ENCODE measurements at regions not wholly inside any gene's neighbourhood (a gene's known extent, or its start where the extent isn't known, plus 50 kb on each side); places are given as distances from the start of the nearest gene placed in this dataset.
"Not testable (repeated sequence)": the region's sequence is repeated elsewhere in the genome, so short reads cannot be mapped to it uniquely, and the experiment has no call there.

- TF ChIP-seq CTCF (IDR thresholded peaks at IDR 0.05; ENCODE audit: borderline replicate concordance, insufficient read depth, low read depth, low read length), result no peak
- no peak overlapping the region for H3K4me3 ChIP-seq (ENCODE audit: low read depth, low read length)
These were observed 357.6 kb downstream of the SHANK2 start for GRCh38 chr11:70894566-70895365.

- H3K4me3 ChIP-seq (ENCODE audit: low read depth, low read length), result no peak overlapping the region
- no peak for TF ChIP-seq CTCF (IDR thresholded peaks at IDR 0.05; ENCODE audit: borderline replicate concordance, insufficient read depth, low read depth, low read length)
These were observed 357.1 kb downstream of the SHANK2 start for GRCh38 chr11:70895366-70895670.

GRCh38 chr11:70897429-70897828, 354.9 kb downstream of the SHANK2 start:
- TF ChIP-seq CTCF (IDR thresholded peaks at IDR 0.05; ENCODE audit: borderline replicate concordance, insufficient read depth, low read depth, low read length), result no peak
- no peak overlapping the region for H3K4me3 ChIP-seq (ENCODE audit: low read depth, low read length)

GRCh38 chr11:70899616-70900015, 352.8 kb downstream of the SHANK2 start:
- no peak for TF ChIP-seq CTCF (IDR thresholded peaks at IDR 0.05; ENCODE audit: borderline replicate concordance, insufficient read depth, low read depth, low read length)

GRCh38 chr11:70900540-70900939, 351.8 kb downstream of the SHANK2 start:
- TF ChIP-seq CTCF (IDR thresholded peaks at IDR 0.05; ENCODE audit: borderline replicate concordance, insufficient read depth, low read depth, low read length), result no peak

More at GRCh38 chr11:70899616-70900015, 352.8 kb downstream of the SHANK2 start:
- H3K4me3 ChIP-seq (ENCODE audit: low read depth, low read length), result no peak overlapping the region

GRCh38 chr11:70901951-70902521, 350.3 kb downstream of the SHANK2 start:
- TF ChIP-seq CTCF (IDR thresholded peaks at IDR 0.05; ENCODE audit: borderline replicate concordance, insufficient read depth, low read depth, low read length), result no peak
- no peak overlapping the region for H3K4me3 ChIP-seq (ENCODE audit: low read depth, low read length)

More at GRCh38 chr11:70900540-70900939, 351.8 kb downstream of the SHANK2 start:
- no peak overlapping the region for H3K4me3 ChIP-seq (ENCODE audit: low read depth, low read length)

- not testable (repeated sequence) for H3K4me3 ChIP-seq (ENCODE audit: low read depth, low read length)
These were observed 349.1 kb downstream of the SHANK2 start for GRCh38 chr11:70903229-70903628.
